ENCODE measurements at regions not wholly inside any gene's neighbourhood (a gene's known extent, or its start where the extent isn't known, plus 50 kb on each side); places are given as distances from the start of the nearest gene placed in this dataset.

GRCh38 chr6:14339172-14339571, 221.6 kb downstream of the CD83 start:
- no peak for DNase-seq

DNA sequence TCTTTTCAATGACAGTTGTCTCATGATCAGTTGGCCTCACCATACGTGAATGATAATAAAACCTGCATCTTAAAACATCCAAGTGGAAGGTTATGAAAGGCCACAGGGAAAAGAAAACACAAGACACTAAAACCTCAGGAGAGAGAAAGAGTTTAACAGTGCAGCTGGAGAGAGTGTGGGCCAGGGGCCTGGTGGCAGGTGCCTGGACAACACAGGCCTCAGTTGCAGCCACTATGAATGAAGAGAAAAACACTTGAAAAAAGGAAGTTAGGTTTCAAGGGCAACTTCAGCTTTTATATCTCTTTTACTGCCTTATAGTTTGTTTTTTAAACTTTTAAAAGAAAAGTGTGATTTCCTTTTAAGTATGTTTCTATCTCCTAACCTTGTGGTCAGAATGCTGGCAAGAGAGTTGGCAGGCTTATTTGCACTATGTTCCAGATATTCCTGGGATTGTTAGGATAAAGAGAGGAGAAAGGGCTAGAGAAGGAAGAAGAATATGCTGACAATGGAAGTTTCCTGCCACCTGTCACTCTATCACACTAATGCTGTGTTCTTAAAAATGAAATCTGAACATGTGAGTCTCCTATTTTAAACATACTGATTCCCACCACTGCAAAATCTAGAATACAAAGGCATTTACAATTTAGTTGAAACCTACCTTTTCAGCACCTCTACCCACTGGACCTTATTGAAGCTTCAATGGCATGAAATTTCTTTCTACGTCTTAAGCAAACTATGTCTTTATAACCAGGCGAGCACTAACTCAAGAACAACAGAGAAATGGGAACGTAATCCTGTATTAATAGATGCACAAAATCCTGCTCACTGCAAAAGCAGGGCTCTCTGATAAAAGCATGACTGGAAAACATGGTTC, 222.4 kb downstream of the CD83 start:
- no peak for DNase-seq

- DNase-seq, result no peak
Observed at GRCh38 chr6:14344486-14344885, 226.9 kb downstream of the CD83 start.

DNA sequence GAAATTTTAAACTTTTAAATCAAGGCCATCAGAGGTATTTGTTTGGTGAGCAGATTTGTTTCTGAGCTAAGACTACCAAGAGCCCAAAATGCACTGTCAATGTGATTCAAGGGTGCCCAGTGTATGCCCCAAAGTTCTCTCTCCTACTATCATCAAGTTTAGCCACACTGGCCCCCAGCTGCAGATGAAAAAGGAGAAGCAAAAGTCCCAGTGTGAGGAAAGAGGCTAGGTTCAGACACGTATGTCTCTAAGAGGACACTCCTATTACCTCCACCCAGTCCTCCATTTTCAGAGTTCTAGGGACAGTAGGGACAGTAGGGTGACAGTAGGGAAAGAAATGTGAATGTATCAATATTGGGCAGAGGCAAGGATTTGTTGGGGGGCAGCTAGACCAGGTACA, 230.8 kb downstream of the CD83 start:
- no peak for DNase-seq

- DNase-seq, result peak; percentile 3
Observed at GRCh38 chr6:14349507-14349906, 231.9 kb downstream of the CD83 start.

DNA sequence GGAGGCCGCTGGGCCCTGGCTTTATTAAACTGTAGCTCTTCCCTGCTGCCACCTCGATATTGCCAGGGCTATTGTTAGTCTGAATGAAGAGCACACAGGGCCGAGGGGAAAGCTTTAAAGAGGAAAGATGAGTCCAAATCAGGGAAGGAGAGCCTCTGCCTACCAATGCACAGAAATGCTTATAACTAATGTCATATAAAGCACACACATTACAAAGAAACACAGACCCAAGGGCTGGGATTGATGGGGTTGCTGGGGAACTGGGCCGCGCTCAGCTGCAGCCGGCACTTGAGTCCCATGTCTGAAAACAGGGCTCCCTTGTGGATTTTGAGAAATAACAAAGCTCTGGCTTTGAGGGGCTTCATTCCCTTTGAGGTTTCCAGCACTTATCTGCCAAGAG, 232.6 kb downstream of the CD83 start:
- no peak for DNase-seq

GRCh38 chr6:14353281-14353680, 235.7 kb downstream of the CD83 start:
- no peak for DNase-seq

- no peak for DNase-seq
Observed at GRCh38 chr6:14353798-14354197, 236.2 kb downstream of the CD83 start.

DNA sequence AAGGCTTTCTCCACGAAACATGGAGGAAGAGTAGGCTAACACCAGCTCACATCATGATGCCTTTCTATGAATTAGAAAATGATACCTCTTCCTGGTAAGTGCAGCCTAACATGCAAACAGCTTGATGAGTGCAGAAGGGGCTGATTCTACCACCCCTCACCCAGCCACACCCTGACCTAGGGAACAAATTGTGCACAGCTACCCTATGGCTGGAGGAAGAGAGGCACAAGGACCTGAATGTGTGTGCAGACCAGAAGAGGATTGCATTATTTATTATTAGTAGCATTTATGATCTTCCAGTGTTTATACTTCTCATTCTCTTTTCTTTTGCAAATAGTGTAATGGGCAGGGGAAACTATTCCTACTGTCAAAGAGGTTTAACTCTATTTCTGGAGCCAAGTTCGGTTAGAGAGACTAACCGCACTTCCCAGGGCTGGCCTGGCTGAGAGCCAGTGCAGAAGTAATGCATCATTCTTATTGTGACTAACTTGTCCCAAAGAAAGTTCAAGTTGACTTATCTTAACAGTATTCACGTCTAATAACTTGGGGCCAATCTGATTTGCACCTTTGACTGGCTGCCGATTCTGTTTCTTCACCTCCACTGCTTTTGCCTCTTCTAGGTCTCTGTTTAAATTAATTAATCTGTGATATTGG, 237.5 kb downstream of the CD83 start:
- peak; percentile 94 for DNase-seq

DNA sequence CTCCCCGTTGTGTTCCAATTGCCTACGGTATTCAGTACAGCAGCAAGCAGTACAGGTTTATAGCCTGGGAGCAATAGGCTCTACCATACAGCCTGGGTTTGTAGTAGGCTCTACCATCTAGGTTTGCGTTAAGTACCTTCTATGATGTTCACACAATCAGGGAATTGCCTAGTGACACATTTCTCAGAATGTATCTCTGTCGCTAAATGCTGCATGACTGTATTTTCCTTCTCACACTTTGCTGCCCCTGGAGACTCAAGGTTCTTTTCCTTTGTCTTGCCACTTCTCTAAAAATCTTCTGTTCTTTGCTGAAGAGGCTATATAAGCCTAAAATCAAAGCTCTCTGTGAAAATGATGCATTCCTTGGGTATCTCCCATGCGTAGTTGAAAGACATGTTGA, 241.9 kb downstream of the CD83 start:
- no peak for DNase-seq

- peak; percentile 2 for DNase-seq
Observed at GRCh38 chr6:14360565-14360964, 243.0 kb downstream of the CD83 start.

DNA sequence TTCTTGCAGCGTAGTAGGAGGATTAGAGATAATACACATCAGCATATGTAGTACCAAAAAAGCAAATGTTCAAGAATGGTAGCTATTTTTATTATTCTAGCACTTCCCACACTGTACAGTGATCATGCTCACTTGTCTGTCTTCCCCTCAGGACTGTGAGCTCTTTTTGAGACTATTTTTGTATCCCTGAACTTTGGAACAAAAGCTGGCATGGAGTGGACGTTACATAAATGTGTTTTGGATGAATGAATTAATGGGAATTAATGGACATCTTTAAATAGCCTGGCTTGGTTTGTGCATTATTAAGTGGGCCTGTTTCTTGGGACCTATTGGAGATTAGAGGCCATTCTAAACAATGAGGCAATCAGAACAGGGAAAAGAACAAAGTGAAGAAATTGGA, 243.7 kb downstream of the CD83 start:
- DNase-seq, result no peak

DNA sequence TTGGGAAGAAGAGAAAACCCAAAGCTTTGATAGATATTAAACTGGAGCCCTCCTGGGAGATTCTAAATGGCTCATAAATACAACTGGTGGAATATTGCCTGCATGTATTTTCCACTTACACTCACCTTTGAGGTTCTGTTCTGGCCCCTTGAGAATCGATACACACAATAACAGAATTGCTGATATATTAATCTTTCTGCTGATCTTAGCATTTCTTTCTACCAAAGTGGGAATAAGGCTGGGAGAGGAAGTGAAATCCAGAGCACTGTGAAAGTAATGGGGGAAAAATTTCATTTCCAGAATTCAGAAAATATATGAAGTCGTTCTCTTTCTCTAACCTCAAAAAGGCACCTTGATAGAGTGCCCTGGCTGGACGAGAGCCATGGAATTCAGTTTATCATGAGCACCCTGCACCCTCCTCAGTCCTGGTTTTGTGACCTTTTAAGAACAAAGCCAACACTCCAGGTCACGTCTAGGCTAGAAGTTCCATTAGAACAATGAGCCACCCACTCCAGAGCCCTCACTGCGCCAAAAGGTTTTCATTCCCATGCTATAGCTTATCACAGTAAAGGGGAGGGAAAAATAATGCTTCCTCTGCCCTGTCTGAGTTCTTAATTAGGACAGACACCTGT, 244.5 kb downstream of the CD83 start:
- no peak for DNase-seq

- no peak for DNase-seq
Observed at GRCh38 chr6:14364370-14364769, 246.8 kb downstream of the CD83 start.

- DNase-seq, result peak; percentile 71
Observed at GRCh38 chr6:14365393-14365792, 247.8 kb downstream of the CD83 start.

DNA sequence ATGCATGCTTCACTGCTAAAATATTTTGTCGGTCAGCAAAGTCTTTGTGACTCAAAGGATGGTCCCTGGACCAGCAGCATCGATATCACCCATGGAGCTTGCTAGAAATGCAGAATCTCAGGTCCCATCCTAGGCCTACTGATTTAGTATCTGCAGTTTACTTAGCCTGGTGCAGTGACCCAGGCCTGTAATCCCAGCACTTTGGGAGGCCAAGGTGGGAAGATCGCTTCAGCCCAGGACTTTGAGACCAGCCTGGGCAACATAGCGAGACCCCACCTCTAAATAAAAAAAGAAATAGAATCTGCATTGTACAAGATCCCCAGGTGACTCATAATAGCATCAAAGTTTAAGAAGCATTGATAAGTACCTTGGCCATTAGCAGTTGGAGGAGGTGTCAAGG, 248.7 kb downstream of the CD83 start:
- no peak for DNase-seq

DNA sequence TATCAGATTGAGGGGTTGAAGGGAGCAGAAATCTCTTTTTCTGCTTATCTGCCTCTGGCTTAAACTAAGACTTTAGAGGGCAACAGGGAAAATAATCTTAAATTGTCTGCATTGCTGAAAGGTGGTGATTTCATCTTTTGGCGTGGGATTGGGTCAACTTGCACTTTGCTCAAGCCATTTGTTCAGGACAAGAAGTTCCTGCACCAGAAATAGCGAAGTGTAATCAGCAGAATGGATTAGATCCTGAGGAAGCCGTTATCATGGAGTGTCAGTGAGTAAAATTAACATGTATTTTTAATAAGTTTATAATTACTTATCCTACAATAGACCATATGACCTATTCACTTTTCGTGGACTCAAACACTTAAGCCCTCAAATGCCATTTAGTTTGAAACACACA, 249.3 kb downstream of the CD83 start:
- no peak for DNase-seq

GRCh38 chr6:14367296-14367695, 249.7 kb downstream of the CD83 start:
- DNase-seq, result no peak

GRCh38 chr6:14369717-14370116, 252.1 kb downstream of the CD83 start:
- DNase-seq, result no peak

GRCh38 chr6:14371530-14371929, 254.0 kb downstream of the CD83 start:
- DNase-seq, result no peak

DNA sequence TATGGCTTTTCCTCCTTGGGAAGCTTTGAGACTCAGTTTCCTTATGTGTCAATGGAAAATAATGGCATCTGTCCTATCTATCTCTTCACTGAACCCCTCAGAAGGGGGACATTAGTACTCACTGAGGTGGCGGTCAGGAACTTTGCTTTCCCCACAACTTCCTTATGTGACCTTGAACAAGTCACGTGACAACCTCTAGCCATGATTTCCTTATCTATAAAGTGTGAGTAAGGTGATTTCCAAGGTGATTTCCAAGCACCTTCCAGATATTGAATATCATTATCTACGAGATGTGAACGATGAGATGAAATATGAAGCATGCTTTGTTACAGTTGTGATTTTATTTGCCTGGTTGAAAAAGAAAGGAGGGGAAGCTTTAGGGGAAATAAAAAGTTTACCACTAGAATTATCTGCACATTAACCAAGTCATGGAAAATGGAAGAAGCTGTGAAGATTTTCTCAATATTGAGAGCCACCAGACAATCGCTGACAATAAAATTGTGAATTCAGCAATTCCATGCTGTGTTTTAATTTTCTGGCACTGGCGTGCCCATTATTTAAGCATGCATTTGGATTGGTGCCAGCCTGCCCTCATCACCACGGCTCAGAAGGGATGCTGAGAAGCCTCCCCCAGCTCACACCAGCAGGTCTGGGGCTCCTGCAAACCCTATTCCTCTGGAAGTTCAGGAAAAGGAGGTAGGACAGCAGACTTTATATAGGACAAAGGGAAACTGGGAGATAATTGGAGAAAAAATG, 255.3 kb downstream of the CD83 start:
- DNase-seq, result no peak

- DNase-seq, result no peak
Observed at GRCh38 chr6:14373648-14374437, 256.3 kb downstream of the CD83 start.

Data from fibroblast of upper back skin (primary cell).